SK-N-SH (cell line): ENCODE measurements at regions not wholly inside any gene's neighbourhood (a gene's known extent, or its start where the extent isn't known, plus 50 kb on each side); places are given as distances from the start of the nearest gene placed in this dataset.

Experiments
- CTCF ChIP-seq: fragments of 200-600 bp; sonication (generic); IDR thresholded peaks from 2 replicates; pipeline ENCODE4 v1.6.1; 2017; ENCODE audit warnings: antibody characterized with exemption, mild to moderate bottlenecking, moderate library complexity
- EZH2phosphoT487 ChIP-seq: fragments of 200-600 bp; sonication (generic); IDR thresholded peaks from 2 replicates; pipeline ENCODE4 v1.6.1; 2017; ENCODE audit warnings: low read depth, mixed run types, mild to moderate bottlenecking, antibody characterized with exemption, moderate library complexity, borderline replicate concordance
- MAX ChIP-seq: IDR thresholded peaks from 2 replicates; pipeline ENCODE4 v1.4.0; 2012; ENCODE audit warnings: low read depth
- MXI1 ChIP-seq: IDR thresholded peaks from 2 replicates; pipeline ENCODE4 v1.6.1; 2012; ENCODE audit warnings: mild to moderate bottlenecking, low read depth, low read length, improper control_type of control experiment
- RAD21 ChIP-seq: IDR thresholded peaks from 2 replicates; pipeline ENCODE4 v1.6.1; 2012; ENCODE audit warnings: mild to moderate bottlenecking, low read length
- USF2 ChIP-seq: fragments of 150-350 bp; IDR thresholded peaks from 2 replicates; pipeline ENCODE4 v1.6.1; 2017; ENCODE audit warnings: antibody characterized with exemption, low read length, low read depth, borderline replicate concordance

GRCh38 chr18:72122103-72122502 is 422.0 kb downstream of the CBLN2 start:
- TF ChIP-seq RAD21 (no peak), CTCF (no peak), MXI1 (no peak), USF2 (no peak), EZH2phosphoT487 (no peak), MAX (no peak)
